Stimulated activated CD4-positive, alpha-beta T cell treated with anti-CD3 and anti-CD28 coated beads, Interleukin-15, amount 100 ng/mL, for 48 hours (primary cell): ENCODE measurements at regions not wholly inside any gene's neighbourhood (a gene's known extent, or its start where the extent isn't known, plus 50 kb on each side); places are given as distances from the start of the nearest gene placed in this dataset.

Experiments
- DNase-seq, 2 donors: peaks; one replicate each; pipeline ENCODE4 v3.0.0-alpha.2; 2020; ENCODE audit warnings: low read depth in 2 of 2

DNA sequence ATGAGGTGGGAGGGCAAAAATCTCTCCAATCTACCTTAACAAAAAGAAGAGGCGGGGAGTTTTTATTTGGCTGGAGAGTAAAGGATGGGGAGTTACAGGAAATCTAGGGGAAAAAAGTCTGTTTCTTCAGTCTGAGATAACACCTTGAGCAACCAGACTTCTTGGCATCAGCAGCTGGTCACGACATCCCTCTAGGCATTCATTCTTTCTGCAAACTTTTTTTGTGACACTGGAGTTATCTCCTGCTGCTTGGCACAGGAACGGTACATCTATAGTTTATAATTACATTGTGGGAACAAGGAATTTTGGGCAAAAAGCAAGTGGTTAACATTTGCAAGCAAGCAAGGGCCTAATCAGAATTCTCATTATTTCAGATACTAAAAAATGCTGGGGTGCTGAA, 50.6 kb upstream of the IFNGR1 start:
- DNase-seq = no peak

DNA sequence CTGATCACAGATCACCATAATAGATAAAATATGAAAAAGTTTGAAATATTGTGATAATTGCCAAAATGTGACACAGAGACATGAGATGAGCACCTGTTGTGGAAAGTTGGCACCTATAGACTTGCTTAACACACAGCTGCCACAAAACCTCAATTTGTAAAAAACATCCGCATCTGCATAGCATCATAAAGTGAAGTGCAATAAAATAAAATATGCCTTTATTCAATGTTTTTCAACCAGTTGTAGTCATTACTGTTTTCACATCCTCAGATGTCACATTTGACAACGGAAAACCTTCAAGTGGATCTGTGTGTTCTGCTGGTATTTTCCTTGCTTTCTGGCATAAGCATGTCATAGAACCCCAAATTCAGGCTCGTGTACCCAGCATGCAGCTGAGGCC, 50.2 kb upstream of the IFNGR1 start:
- DNase-seq = no peak
